Memory B cell (primary cell): ENCODE measurements at regions not wholly inside any gene's neighbourhood (a gene's known extent, or its start where the extent isn't known, plus 50 kb on each side); places are given as distances from the start of the nearest gene placed in this dataset.

Experiments used
- ATAC-seq: fragments of 150-1000 bp; cut with Tn5 transposase; 2 replicates; pipeline ENCODE4 v1.10.0; 2021; ENCODE audit warnings: low read depth, mild to moderate bottlenecking, moderate library complexity
- DNase-seq, 2 donors: peaks; one replicate each; pipeline ENCODE4 v3.0.0; 2022; ENCODE audit warnings: low spot score in 2 of 2
- H3K27ac Mint-ChIP-seq: one replicate; pipeline ENCODE4 v1.8.0; 2022; ENCODE audit warnings: mild to moderate bottlenecking, moderate library complexity, mixed read lengths
- H3K27me3 Mint-ChIP-seq: one replicate; pipeline ENCODE4 v1.8.0; 2022; ENCODE audit warnings: mixed read lengths
- H3K36me3 Mint-ChIP-seq: one replicate; pipeline ENCODE4 v1.8.0; 2022; ENCODE audit warnings: mild to moderate bottlenecking, mixed read lengths
- H3K4me1 Mint-ChIP-seq: one replicate; pipeline ENCODE4 v1.8.0; 2022; ENCODE audit warnings: mixed read lengths
- H3K4me3 Mint-ChIP-seq: one replicate; pipeline ENCODE4 v1.8.0; 2022; ENCODE audit warnings: mild to moderate bottlenecking, moderate library complexity, mixed read lengths
- H3K9me3 Mint-ChIP-seq: one replicate; pipeline ENCODE4 v1.8.0; 2022; ENCODE audit warnings: mixed read lengths

DNA sequence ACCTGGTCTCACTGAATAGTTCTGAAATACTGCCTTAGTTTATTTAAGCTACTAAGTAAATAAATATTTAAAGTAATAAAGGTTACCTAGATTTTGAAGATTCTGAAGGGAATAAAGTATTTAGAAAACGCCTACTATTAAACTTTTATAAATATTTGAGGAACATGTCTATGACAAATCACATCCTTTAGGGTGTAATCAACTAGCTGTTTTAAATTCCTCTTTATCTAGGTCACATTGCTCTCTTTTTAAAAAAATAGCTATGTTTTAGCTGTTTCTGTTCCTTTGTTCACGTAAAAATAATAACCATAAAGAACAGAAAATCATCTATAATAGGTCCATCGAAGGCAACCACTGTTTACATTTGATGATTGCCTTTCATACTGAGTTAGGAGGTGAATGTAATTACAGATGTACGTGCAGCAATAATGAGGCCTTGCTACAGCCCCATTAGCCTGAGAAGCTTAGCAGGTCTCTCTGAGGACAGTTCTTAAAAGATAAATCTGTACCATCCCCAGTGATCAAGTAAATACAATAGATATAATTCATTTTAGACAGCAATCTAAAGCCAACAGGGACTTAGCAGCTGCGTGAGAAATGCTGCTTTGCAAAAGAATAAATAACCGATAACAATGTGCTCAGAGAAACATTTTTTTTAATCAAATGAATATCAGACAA, 449.5 kb downstream of the LIG4 start:
- DNase-seq (no peak), ATAC-seq (no peak)
- Mint-ChIP-seq H3K27me3 (no peaks in the 10 kb centered on the region), H3K4me1 (no peaks in the 10 kb centered on the region), H3K9me3 (peaks cover 3% of the 10 kb centered on the region), H3K4me3 (no peak overlapping the region), H3K36me3 (no peaks in the 10 kb centered on the region), H3K27ac (no peak overlapping the region)

- Mint-ChIP-seq H3K4me1 (no peaks in the 10 kb centered on the region), H3K4me3 (no peak overlapping the region), H3K27me3 (no peaks in the 10 kb centered on the region), H3K27ac (no peak overlapping the region), H3K36me3 (no peaks in the 10 kb centered on the region), H3K9me3 (peaks cover 4% of the 10 kb centered on the region)
- ATAC-seq: no peak
- no peak for DNase-seq
Measured at GRCh38 chr13:107764046-107764445, 451.3 kb downstream of the LIG4 start.

DNA sequence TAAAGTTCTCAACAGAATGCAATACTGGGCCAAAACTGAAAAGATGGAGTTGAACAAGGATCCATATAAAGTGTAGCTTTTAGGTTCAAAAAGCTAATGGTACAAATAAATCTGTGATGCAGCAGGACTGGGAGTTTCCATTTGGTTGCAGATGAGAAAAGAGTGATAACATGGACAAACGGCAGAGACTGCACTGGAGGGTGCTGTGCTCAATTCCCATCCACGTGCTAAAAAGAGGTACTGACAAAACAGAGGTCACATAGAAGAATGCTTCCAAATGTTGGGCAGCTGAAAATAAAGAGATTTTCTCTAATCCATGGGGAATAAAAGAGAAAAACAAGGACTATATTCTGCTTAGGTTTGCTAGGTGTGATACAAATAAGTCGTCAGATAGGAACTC, 461.6 kb downstream of the LIG4 start:
- Mint-ChIP-seq H3K4me1 (no peaks in the 10 kb centered on the region), H3K36me3 (no peaks in the 10 kb centered on the region), H3K27ac (no peak overlapping the region), H3K4me3 (no peak overlapping the region), H3K27me3 (no peaks in the 10 kb centered on the region), H3K9me3 (peaks cover 5% of the 10 kb centered on the region)
- ATAC-seq (no peak), DNase-seq (no peak)

DNA sequence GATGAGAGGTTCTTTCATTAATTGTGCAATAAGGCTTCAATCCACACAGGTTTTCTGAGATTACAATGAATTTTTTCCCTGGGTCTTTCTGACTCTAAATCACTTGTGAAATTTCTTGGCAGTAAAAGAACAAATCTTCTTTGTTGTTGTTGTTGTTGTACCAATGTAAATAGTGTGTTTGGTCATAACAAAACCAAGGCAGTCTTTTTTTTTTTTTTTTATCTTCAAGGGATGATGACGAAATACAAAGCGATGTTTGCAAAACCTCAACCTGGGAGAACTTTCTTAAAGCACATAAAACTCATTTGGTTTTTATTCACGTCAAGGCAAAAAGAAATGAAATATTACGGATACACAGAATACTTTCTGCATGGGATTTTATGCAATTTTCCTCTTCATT, 462.0 kb downstream of the LIG4 start:
- ATAC-seq (no peak), DNase-seq (no peak)
- H3K9me3 Mint-ChIP-seq: peaks cover 5% of the 10 kb centered on the region
- H3K27ac Mint-ChIP-seq: no peak overlapping the region
- no peak overlapping the region for H3K4me3 Mint-ChIP-seq
- no peaks in the 10 kb centered on the region for H3K4me1 Mint-ChIP-seq
- no peaks in the 10 kb centered on the region for H3K27me3 Mint-ChIP-seq
- no peaks in the 10 kb centered on the region for H3K36me3 Mint-ChIP-seq

- Mint-ChIP-seq H3K27ac (no peak overlapping the region), H3K36me3 (no peaks in the 10 kb centered on the region), H3K9me3 (peaks cover 3% of the 10 kb centered on the region), H3K4me1 (no peaks in the 10 kb centered on the region), H3K27me3 (no peaks in the 10 kb centered on the region), H3K4me3 (no peak overlapping the region)
- DNase-seq (no peak), ATAC-seq (no peak)
Measured at GRCh38 chr13:107743983-107744382, 471.4 kb downstream of the LIG4 start.

GRCh38 chr13:107743526-107743925, 471.8 kb downstream of the LIG4 start:
- Mint-ChIP-seq H3K4me3 (no peak overlapping the region), H3K27ac (no peak overlapping the region), H3K9me3 (peaks cover 4% of the 10 kb centered on the region), H3K27me3 (no peaks in the 10 kb centered on the region), H3K4me1 (no peaks in the 10 kb centered on the region), H3K36me3 (no peaks in the 10 kb centered on the region)
- DNase-seq (no peak), ATAC-seq (no peak)

DNA sequence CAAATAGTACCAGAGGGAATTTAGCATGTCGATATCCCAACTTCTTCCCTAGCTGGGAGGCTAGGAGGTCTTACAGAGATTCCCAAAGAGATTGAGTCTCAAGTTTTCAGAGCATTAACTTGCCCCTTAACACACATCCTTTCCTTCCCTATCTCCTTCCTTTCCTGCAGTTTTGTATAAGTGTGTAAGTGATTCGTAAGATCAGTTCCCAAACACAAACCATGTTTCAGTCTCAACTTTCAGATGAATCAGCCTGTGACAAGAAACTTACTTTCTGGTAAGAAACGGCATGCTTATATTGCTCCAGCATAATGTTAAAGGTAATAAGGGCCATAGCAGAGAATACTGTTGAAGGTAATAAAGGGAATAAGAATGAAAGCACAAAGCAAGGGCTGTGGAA, 472.2 kb downstream of the LIG4 start:
- H3K27me3 Mint-ChIP-seq: no peaks in the 10 kb centered on the region
- no peak for ATAC-seq
- no peaks in the 10 kb centered on the region for H3K4me1 Mint-ChIP-seq
- peaks cover 4% of the 10 kb centered on the region for H3K9me3 Mint-ChIP-seq
- H3K27ac Mint-ChIP-seq: no peak overlapping the region
- no peak for DNase-seq
- no peak overlapping the region for H3K4me3 Mint-ChIP-seq
- no peaks in the 10 kb centered on the region for H3K36me3 Mint-ChIP-seq

- DNase-seq (no peak), ATAC-seq (no peak)
- no peak overlapping the region for H3K4me3 Mint-ChIP-seq
- no peak overlapping the region for H3K27ac Mint-ChIP-seq
- H3K9me3 Mint-ChIP-seq: peaks cover 4% of the 10 kb centered on the region
- no peaks in the 10 kb centered on the region for H3K4me1 Mint-ChIP-seq
- H3K36me3 Mint-ChIP-seq: no peaks in the 10 kb centered on the region
- H3K27me3 Mint-ChIP-seq: no peaks in the 10 kb centered on the region
Measured at GRCh38 chr13:107742544-107742943, 472.8 kb downstream of the LIG4 start.

GRCh38 chr13:107738004-107738403, 477.3 kb downstream of the LIG4 start:
- Mint-ChIP-seq H3K4me1 (no peaks in the 10 kb centered on the region), H3K27me3 (no peaks in the 10 kb centered on the region), H3K36me3 (no peaks in the 10 kb centered on the region), H3K9me3 (peaks cover 2% of the 10 kb centered on the region), H3K4me3 (no peak overlapping the region), H3K27ac (no peak overlapping the region)
- no peak for DNase-seq
- ATAC-seq: no peak

- peaks cover 2% of the 10 kb centered on the region for H3K9me3 Mint-ChIP-seq
Measured at GRCh38 chr13:107736731-107737130, 478.6 kb downstream of the LIG4 start.

GRCh38 chr13:107736170-107736569, 479.2 kb downstream of the LIG4 start:
- H3K4me1 Mint-ChIP-seq: no peaks in the 10 kb centered on the region

More at GRCh38 chr13:107736731-107737130, 478.6 kb downstream of the LIG4 start:
- DNase-seq (no peak), ATAC-seq (no peak)
- H3K27ac Mint-ChIP-seq: no peak overlapping the region
- H3K4me1 Mint-ChIP-seq: no peaks in the 10 kb centered on the region
- no peaks in the 10 kb centered on the region for H3K27me3 Mint-ChIP-seq
- no peak overlapping the region for H3K4me3 Mint-ChIP-seq
- no peaks in the 10 kb centered on the region for H3K36me3 Mint-ChIP-seq

GRCh38 chr13:107734891-107735625, 480.3 kb downstream of the LIG4 start:
- Mint-ChIP-seq H3K27me3 (no peaks in the 10 kb centered on the region), H3K9me3 (peaks cover 4% of the 10 kb centered on the region), H3K27ac (no peak overlapping the region), H3K4me3 (no peak overlapping the region), H3K4me1 (no peaks in the 10 kb centered on the region), H3K36me3 (no peaks in the 10 kb centered on the region)
- DNase-seq (no peak), ATAC-seq (no peak)

More at GRCh38 chr13:107736170-107736569, 479.2 kb downstream of the LIG4 start:
- ATAC-seq (no peak), DNase-seq (no peak)
- H3K27me3 Mint-ChIP-seq: no peaks in the 10 kb centered on the region
- H3K27ac Mint-ChIP-seq: no peak overlapping the region
- H3K4me3 Mint-ChIP-seq: no peak overlapping the region
- H3K9me3 Mint-ChIP-seq: peaks cover 2% of the 10 kb centered on the region
- no peaks in the 10 kb centered on the region for H3K36me3 Mint-ChIP-seq

DNA sequence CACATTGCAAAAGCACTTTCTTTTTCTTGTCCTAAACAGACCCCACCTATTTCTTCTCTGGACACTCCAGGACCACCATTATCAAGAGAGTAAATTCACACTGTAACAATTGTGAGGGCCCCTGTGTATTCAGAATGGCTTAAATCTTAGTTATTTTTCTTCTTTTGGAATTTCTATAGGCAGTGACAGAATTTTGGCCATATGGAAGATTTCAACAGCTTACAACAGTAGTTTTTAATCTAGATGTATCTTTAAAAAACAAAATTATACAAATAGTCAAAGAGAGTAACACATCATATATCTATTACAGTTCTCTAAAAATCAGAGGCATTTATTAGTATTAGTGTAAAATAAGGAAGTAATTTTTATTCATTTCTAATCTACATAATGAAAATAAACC, 482.1 kb downstream of the LIG4 start:
- no peak for DNase-seq
- Mint-ChIP-seq H3K4me3 (no peak overlapping the region), H3K36me3 (no peaks in the 10 kb centered on the region), H3K27me3 (no peaks in the 10 kb centered on the region), H3K27ac (no peak overlapping the region), H3K9me3 (peaks cover 3% of the 10 kb centered on the region), H3K4me1 (no peaks in the 10 kb centered on the region)
- ATAC-seq: no peak

DNA sequence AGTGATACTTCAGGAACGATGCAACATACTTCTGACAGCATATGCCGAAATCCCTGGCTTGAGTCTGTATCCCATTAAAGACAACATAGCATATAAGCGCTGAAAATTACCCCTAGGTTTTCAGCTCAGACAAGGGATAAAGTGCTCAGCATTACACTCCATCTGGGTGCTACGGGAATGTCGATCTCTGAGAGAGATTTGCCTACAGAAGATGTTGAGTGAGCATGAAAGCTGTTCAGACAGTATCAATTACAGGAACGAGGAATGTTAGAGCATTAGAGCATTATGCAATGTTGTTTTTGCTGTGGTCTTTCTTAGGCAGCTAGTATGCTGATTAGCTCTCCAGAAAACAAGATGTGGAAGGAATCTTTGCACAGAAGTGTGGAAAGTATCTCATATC, 484.5 kb downstream of the LIG4 start:
- DNase-seq (no peak), ATAC-seq (no peak)
- H3K27me3 Mint-ChIP-seq: no peaks in the 10 kb centered on the region
- no peak overlapping the region for H3K4me3 Mint-ChIP-seq
- peaks cover 3% of the 10 kb centered on the region for H3K9me3 Mint-ChIP-seq
- H3K36me3 Mint-ChIP-seq: no peaks in the 10 kb centered on the region
- no peak overlapping the region for H3K27ac Mint-ChIP-seq
- no peaks in the 10 kb centered on the region for H3K4me1 Mint-ChIP-seq
